Testis (tissue), 2 donors: ENCODE measurements at regions not wholly inside any gene's neighbourhood (a gene's known extent, or its start where the extent isn't known, plus 50 kb on each side); places are given as distances from the start of the nearest gene placed in this dataset.

Experiments used
- CTCF ChIP-seq, 3 experiments: fragments of 450-650 bp in 2 of 3; fragments of 200-600 bp in 1 of 3; sonication (generic) in 1 of 3; IDR thresholded peaks; one replicate each; pipeline ENCODE4 v1.5.1; 2016 to 2019; ENCODE audit warnings: antibody characterized with exemption in 3 of 3, mild to moderate bottlenecking in 2 of 3, moderate library complexity in 1 of 3
- POLR2A ChIP-seq: fragments of 450-650 bp; IDR thresholded peaks from one replicate; pipeline ENCODE4 v1.6.1; 2017; ENCODE audit warnings: antibody characterized with exemption, mild to moderate bottlenecking, moderate library complexity

- TF ChIP-seq CTCF (IDR thresholded peaks at IDR 0.05) (no peak), POLR2A (no peak)
Measured at GRCh38 chr6:143615785-143616184, 62.0 kb upstream of the PHACTR2 start.
